DND-41 (cell line): ENCODE measurements at regions not wholly inside any gene's neighbourhood (a gene's known extent, or its start where the extent isn't known, plus 50 kb on each side); places are given as distances from the start of the nearest gene placed in this dataset.

Source experiments
- ATAC-seq: fragments of 200-7000 bp; cut with Tn5 transposase; 3 replicates; pipeline ENCODE4 v1.9.1; 2021; ENCODE audit warnings: low read depth; ENCODE audit not compliant: insufficient read depth
- DNase-seq: peaks from one replicate; pipeline ENCODE4 v3.0.0-alpha.2; 2020
- H2AFZ ChIP-seq: 2 replicates; pipeline ENCODE4 v1.6.0; 2012; ENCODE audit warnings: low read depth, low read length
- H3K27ac ChIP-seq: 2 replicates; pipeline ENCODE4 v1.5.1; 2012; ENCODE audit warnings: low read length, inconsistent platforms
- H3K27me3 ChIP-seq: fragments of 200-600 bp; sonication (generic); 2 replicates; pipeline ENCODE4 v1.6.0; 2012; ENCODE audit warnings: low read length, mild to moderate bottlenecking, inconsistent platforms; ENCODE audit not compliant: insufficient read depth, poor library complexity
- H3K36me3 ChIP-seq: 2 replicates; pipeline ENCODE4 v1.5.1; 2012; ENCODE audit warnings: low read length, inconsistent platforms; ENCODE audit not compliant: insufficient read depth
- H3K4me1 ChIP-seq: 2 replicates; pipeline ENCODE4 v1.5.1; 2012; ENCODE audit warnings: mild to moderate bottlenecking, low read length; ENCODE audit not compliant: insufficient read depth
- H3K4me2 ChIP-seq: 2 replicates; pipeline ENCODE4 v1.6.0; 2012; ENCODE audit warnings: mild to moderate bottlenecking, moderate library complexity, low read length, inconsistent platforms; ENCODE audit not compliant: insufficient read depth
- H3K4me3 ChIP-seq, 2 experiments: fragments of 200-600 bp in 1 of 2; shearing (Covaris generic) in 1 of 2; 2 replicates each; pipeline ENCODE4 v1.5.1; 2012 to 2016; ENCODE audit warnings: inconsistent platforms in 2 of 2, low read length in 2 of 2, mild to moderate bottlenecking in 2 of 2, low read depth in 1 of 2, moderate library complexity in 1 of 2
- H3K79me2 ChIP-seq: 2 replicates; pipeline ENCODE4 v1.6.0; 2012; ENCODE audit warnings: low read length, inconsistent platforms; ENCODE audit not compliant: insufficient read depth
- H3K9ac ChIP-seq: 2 replicates; pipeline ENCODE4 v1.6.0; 2012; ENCODE audit warnings: low read depth, mild to moderate bottlenecking, inconsistent platforms, low read length, moderate library complexity
- H3K9me3 ChIP-seq: 2 replicates; pipeline ENCODE4 v1.5.1; 2012; ENCODE audit warnings: low read length, moderate library complexity, mild to moderate bottlenecking, inconsistent platforms; ENCODE audit not compliant: insufficient read depth, severe bottlenecking
- H4K20me1 ChIP-seq: 2 replicates; pipeline ENCODE4 v1.6.0; 2012; ENCODE audit warnings: low read length; ENCODE audit not compliant: insufficient read depth
- EZH2 ChIP-seq: IDR thresholded peaks from 3 replicates; pipeline ENCODE4 v1.6.1; 2012; ENCODE audit warnings: borderline replicate concordance, low read depth, mild to moderate bottlenecking, moderate library complexity, low read length, inconsistent platforms; ENCODE audit not compliant: severe bottlenecking
- TF ChIP-seq, protein P1 (sequence below): IDR thresholded peaks from 2 replicates; pipeline ENCODE4 v1.5.1; 2012; ENCODE audit warnings: borderline replicate concordance, low read length, moderate library complexity, mild to moderate bottlenecking; ENCODE audit not compliant: poor library complexity, severe bottlenecking; ENCODE audit errors: extremely low read depth

DNA sequence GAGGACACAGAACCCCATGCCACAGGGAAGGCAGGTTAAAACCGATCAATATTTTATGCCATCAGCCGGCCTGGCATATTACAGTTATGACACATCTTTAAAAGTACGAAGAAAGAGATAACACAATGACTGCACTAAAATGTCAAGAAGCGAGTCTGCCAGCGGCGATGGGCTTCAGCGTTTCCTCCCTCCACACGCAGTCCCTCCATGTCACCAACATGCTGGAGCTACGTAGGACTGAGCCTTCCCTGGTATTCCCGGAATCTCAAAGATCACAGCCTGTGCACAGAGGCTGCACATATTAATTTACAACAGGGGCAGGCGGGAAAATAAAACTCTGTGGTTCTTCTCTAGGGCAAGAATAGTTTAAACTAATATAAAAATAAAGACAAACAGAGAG, 257.7 kb downstream of the IRX1 start:
- H3K9me3 ChIP-seq = no peaks in the 10 kb centered on the region
- DNase-seq = no peak
- H3K4me3 ChIP-seq = no peak overlapping the region
- H3K4me2 ChIP-seq = no peak overlapping the region
- H4K20me1 ChIP-seq = no peaks in the 10 kb centered on the region
- no peaks in the 10 kb centered on the region for H3K27me3 ChIP-seq
- H3K27ac ChIP-seq = no peak overlapping the region
- H3K79me2 ChIP-seq = no peaks in the 10 kb centered on the region
- H3K9ac ChIP-seq = no peak overlapping the region
- H2AFZ ChIP-seq = no peak overlapping the region
- TF ChIP-seq, protein P1, sequence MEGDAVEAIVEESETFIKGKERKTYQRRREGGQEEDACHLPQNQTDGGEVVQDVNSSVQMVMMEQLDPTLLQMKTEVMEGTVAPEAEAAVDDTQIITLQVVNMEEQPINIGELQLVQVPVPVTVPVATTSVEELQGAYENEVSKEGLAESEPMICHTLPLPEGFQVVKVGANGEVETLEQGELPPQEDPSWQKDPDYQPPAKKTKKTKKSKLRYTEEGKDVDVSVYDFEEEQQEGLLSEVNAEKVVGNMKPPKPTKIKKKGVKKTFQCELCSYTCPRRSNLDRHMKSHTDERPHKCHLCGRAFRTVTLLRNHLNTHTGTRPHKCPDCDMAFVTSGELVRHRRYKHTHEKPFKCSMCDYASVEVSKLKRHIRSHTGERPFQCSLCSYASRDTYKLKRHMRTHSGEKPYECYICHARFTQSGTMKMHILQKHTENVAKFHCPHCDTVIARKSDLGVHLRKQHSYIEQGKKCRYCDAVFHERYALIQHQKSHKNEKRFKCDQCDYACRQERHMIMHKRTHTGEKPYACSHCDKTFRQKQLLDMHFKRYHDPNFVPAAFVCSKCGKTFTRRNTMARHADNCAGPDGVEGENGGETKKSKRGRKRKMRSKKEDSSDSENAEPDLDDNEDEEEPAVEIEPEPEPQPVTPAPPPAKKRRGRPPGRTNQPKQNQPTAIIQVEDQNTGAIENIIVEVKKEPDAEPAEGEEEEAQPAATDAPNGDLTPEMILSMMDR = no peak
- TF ChIP-seq EZH2 = no peak
- no peaks in the 10 kb centered on the region for H3K36me3 ChIP-seq
- ATAC-seq = no peak
- H3K4me1 ChIP-seq = peaks cover 20% of the 10 kb centered on the region

- no peak overlapping the region for H3K4me3 ChIP-seq
- peaks cover 29% of the 10 kb centered on the region for H3K4me1 ChIP-seq
- no peaks in the 10 kb centered on the region; the same call in 1 of the 2 replicates for H3K36me3 ChIP-seq
- no peaks in the 10 kb centered on the region for H3K79me2 ChIP-seq
- peak overlapping the region; percentile 28 for H3K27ac ChIP-seq
- DNase-seq = no peak
- no peaks in the 10 kb centered on the region for H4K20me1 ChIP-seq
- H3K9me3 ChIP-seq = no peaks in the 10 kb centered on the region
- no peak overlapping the region for H3K4me2 ChIP-seq
- ATAC-seq = no peak
- H2AFZ ChIP-seq = no peak overlapping the region
- TF ChIP-seq, protein P1 = no peak
- TF ChIP-seq EZH2 = no peak
- H3K27me3 ChIP-seq = no peaks in the 10 kb centered on the region
- H3K9ac ChIP-seq = no peak overlapping the region
Observed at GRCh38 chr5:3854188-3854821, 258.7 kb downstream of the IRX1 start.

DNA sequence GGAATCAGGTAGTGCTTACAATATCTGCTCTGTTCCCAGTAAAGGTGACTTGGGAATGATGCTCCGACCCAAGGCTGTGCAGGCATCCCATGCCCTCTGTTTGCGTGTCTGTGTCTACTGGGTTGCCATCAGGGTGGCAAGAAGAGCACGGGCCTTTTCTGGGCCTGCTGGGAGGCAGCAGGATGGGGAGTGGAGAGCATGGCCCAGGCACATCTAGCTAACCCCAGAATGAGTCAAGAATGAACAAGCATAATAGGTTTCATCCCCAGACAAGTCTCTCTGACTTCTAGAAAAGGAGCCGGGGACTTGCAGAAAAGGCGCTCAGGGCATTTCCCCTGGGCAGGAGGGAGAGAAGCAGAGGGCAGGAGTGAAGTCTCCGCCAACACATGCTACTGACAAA, 260.4 kb downstream of the IRX1 start:
- H3K4me1 ChIP-seq = peaks cover 44% of the 10 kb centered on the region
- no peaks in the 10 kb centered on the region; the same call in 1 of the 2 replicates for H3K36me3 ChIP-seq
- no peak for TF ChIP-seq EZH2
- TF ChIP-seq, protein P1 = no peak
- H3K9me3 ChIP-seq = no peaks in the 10 kb centered on the region
- H3K27ac ChIP-seq = peak overlapping the region; percentile 56
- H2AFZ ChIP-seq = no peak overlapping the region
- no peak overlapping the region for H3K4me2 ChIP-seq
- H3K27me3 ChIP-seq = no peaks in the 10 kb centered on the region
- ATAC-seq = no peak
- DNase-seq = no peak
- H3K4me3 ChIP-seq = no peak overlapping the region
- H3K9ac ChIP-seq = no peak overlapping the region
- no peaks in the 10 kb centered on the region for H4K20me1 ChIP-seq
- H3K79me2 ChIP-seq = no peaks in the 10 kb centered on the region
